ENCODE measurements at regions not wholly inside any gene's neighbourhood (a gene's known extent, or its start where the extent isn't known, plus 50 kb on each side); places are given as distances from the start of the nearest gene placed in this dataset.

DNA sequence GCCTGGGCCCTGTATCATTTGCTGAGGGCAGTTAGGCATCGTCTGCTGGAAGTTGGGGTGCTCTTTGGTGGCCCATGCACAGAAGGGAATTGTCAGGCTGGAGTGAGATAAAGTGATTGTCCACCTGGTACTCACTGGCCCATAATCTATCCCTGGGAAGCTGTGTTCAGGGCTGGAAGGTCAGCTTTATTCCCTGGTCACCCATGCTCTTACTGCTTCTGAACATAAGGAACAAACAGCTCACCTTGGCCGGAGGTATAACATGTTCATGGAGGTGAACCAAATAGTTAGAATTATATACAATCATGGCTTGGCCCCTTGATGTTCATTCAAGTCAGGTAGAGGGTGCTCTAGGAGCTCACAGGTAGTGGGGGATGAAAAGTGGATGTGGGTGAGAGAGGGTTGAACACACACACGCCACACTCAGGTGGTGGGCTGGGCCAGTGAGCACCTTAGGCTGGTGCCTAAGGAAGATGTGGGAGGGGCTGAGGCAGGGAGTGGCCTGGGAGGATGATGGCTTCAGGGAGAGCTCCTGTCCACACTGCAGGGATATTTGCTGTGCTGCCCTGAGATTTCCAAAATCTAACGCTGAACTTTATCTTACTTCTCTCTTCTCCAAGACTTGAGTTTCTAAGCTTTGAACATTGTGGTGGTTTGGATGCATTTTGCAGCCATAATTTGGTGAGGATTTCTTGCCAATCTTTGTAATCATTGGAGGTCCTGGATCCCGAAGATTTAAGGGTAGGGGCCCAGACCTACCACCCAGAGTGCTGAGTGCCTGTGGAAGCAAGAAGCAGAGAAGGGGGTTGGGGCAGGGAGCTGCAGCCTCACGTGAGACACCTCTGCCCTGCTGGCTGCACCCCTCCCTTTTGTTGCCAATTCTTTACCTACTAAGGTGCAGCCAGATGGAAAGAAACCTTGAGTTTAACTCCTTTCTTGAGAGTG, 420.6 kb downstream of the ZNF536 start:
- TF ChIP-seq CTCF (conservative IDR thresholded peaks at IDR 0.05 in 1 of 2, IDR thresholded peaks at IDR 0.05 in 1 of 2; ENCODE audit: low read depth in 1 of 2, low read length in 2 of 2) (no peak), EZH2 (IDR thresholded peaks at IDR 0.05; ENCODE audit: low read length, missing control alignments) (no peak)

All from fibroblast of lung (primary cell).